Neuron (in vitro differentiated cells): ENCODE measurements at regions not wholly inside any gene's neighbourhood (a gene's known extent, or its start where the extent isn't known, plus 50 kb on each side); places are given as distances from the start of the nearest gene placed in this dataset.

ENCODE experiments used
- H2AFZ ChIP-seq: one replicate; pipeline ENCODE4 v1.6.1; 2013; ENCODE audit warnings: low read depth, mild to moderate bottlenecking, inconsistent platforms, low read length, moderate library complexity
- H3K27me3 ChIP-seq: one replicate; pipeline ENCODE4 v1.6.1; 2013; ENCODE audit warnings: low read length; ENCODE audit not compliant: insufficient read depth
- H3K36me3 ChIP-seq: one replicate; pipeline ENCODE4 v1.6.1; 2013; ENCODE audit warnings: low read length; ENCODE audit not compliant: insufficient read depth
- H3K4me1 ChIP-seq: one replicate; pipeline ENCODE4 v1.6.1; 2013; ENCODE audit warnings: low read length; ENCODE audit not compliant: insufficient read depth
- H3K4me3 ChIP-seq: 2 replicates; pipeline ENCODE4 v1.5.1; 2013; ENCODE audit warnings: mild to moderate bottlenecking, low read length, moderate library complexity
- H3K9me3 ChIP-seq: one replicate; pipeline ENCODE4 v1.6.1; 2013; ENCODE audit warnings: low read length

- no peaks in the 10 kb centered on the region for H3K36me3 ChIP-seq
- H2AFZ ChIP-seq = no peak overlapping the region
- H3K27me3 ChIP-seq = no peaks in the 10 kb centered on the region
- no peaks in the 10 kb centered on the region for H3K4me1 ChIP-seq
- no peak overlapping the region for H3K4me3 ChIP-seq
- no peaks in the 10 kb centered on the region for H3K9me3 ChIP-seq
Measured at GRCh38 chr13:47046706-47047105, 149.9 kb upstream of the HTR2A start.

- no peaks in the 10 kb centered on the region for H3K27me3 ChIP-seq
- no peaks in the 10 kb centered on the region for H3K36me3 ChIP-seq
- no peaks in the 10 kb centered on the region for H3K9me3 ChIP-seq
- H3K4me1 ChIP-seq = no peaks in the 10 kb centered on the region
- H2AFZ ChIP-seq = no peak overlapping the region
- no peak overlapping the region for H3K4me3 ChIP-seq
Measured at GRCh38 chr13:47044842-47045241, 148.0 kb upstream of the HTR2A start.

GRCh38 chr13:47039106-47039505, 142.3 kb upstream of the HTR2A start:
- no peaks in the 10 kb centered on the region for H3K27me3 ChIP-seq
- H3K36me3 ChIP-seq = no peaks in the 10 kb centered on the region
- H3K4me3 ChIP-seq = no peak overlapping the region
- no peaks in the 10 kb centered on the region for H3K4me1 ChIP-seq
- H2AFZ ChIP-seq = no peak overlapping the region
- no peaks in the 10 kb centered on the region for H3K9me3 ChIP-seq

GRCh38 chr13:47038188-47038587, 141.3 kb upstream of the HTR2A start:
- no peak overlapping the region for H3K4me3 ChIP-seq
- no peaks in the 10 kb centered on the region for H3K27me3 ChIP-seq
- H3K9me3 ChIP-seq = no peaks in the 10 kb centered on the region
- H3K4me1 ChIP-seq = no peaks in the 10 kb centered on the region
- H2AFZ ChIP-seq = no peak overlapping the region
- H3K36me3 ChIP-seq = no peaks in the 10 kb centered on the region

GRCh38 chr13:47036294-47037008, 139.6 kb upstream of the HTR2A start:
- H3K9me3 ChIP-seq = no peaks in the 10 kb centered on the region
- H3K36me3 ChIP-seq = no peaks in the 10 kb centered on the region
- H2AFZ ChIP-seq = no peak overlapping the region
- no peaks in the 10 kb centered on the region for H3K27me3 ChIP-seq
- H3K4me3 ChIP-seq = no peak overlapping the region
- no peaks in the 10 kb centered on the region for H3K4me1 ChIP-seq

GRCh38 chr13:47033216-47033615, 136.4 kb upstream of the HTR2A start:
- Histone ChIP-seq H3K4me3 (no peak overlapping the region), H3K4me1 (no peaks in the 10 kb centered on the region)

GRCh38 chr13:47027780-47028437, 131.1 kb upstream of the HTR2A start:
- Histone ChIP-seq H2AFZ (no peak overlapping the region), H3K9me3 (no peaks in the 10 kb centered on the region), H3K4me3 (no peak overlapping the region), H3K36me3 (no peaks in the 10 kb centered on the region), H3K27me3 (no peaks in the 10 kb centered on the region), H3K4me1 (no peaks in the 10 kb centered on the region)

More at GRCh38 chr13:47033216-47033615, 136.4 kb upstream of the HTR2A start:
- H2AFZ ChIP-seq = no peak overlapping the region
- no peaks in the 10 kb centered on the region for H3K9me3 ChIP-seq
- H3K27me3 ChIP-seq = no peaks in the 10 kb centered on the region
- H3K36me3 ChIP-seq = no peaks in the 10 kb centered on the region

GRCh38 chr13:47025791-47026447, 129.1 kb upstream of the HTR2A start:
- Histone ChIP-seq H3K4me1 (no peaks in the 10 kb centered on the region), H3K27me3 (no peaks in the 10 kb centered on the region), H3K4me3 (no peak overlapping the region), H2AFZ (no peak overlapping the region), H3K9me3 (no peaks in the 10 kb centered on the region), H3K36me3 (no peaks in the 10 kb centered on the region)

- Histone ChIP-seq H3K4me3 (no peak overlapping the region), H3K4me1 (no peaks in the 10 kb centered on the region), H2AFZ (no peak overlapping the region), H3K27me3 (no peaks in the 10 kb centered on the region), H3K36me3 (no peaks in the 10 kb centered on the region), H3K9me3 (no peaks in the 10 kb centered on the region)
Measured at GRCh38 chr13:47019977-47020376, 123.1 kb upstream of the HTR2A start.

GRCh38 chr13:47017476-47017875, 120.6 kb upstream of the HTR2A start:
- Histone ChIP-seq H3K4me3 (no peak overlapping the region), H3K27me3 (no peaks in the 10 kb centered on the region), H3K4me1 (no peaks in the 10 kb centered on the region), H3K9me3 (no peaks in the 10 kb centered on the region), H2AFZ (no peak overlapping the region), H3K36me3 (no peaks in the 10 kb centered on the region)

GRCh38 chr13:47008318-47008717, 111.5 kb upstream of the HTR2A start:
- no peak overlapping the region for H2AFZ ChIP-seq
- no peaks in the 10 kb centered on the region for H3K9me3 ChIP-seq
- H3K36me3 ChIP-seq = no peaks in the 10 kb centered on the region
- no peaks in the 10 kb centered on the region for H3K27me3 ChIP-seq
- H3K4me3 ChIP-seq = no peak overlapping the region
- H3K4me1 ChIP-seq = no peaks in the 10 kb centered on the region

GRCh38 chr13:47005756-47006414, 109.0 kb upstream of the HTR2A start:
- no peaks in the 10 kb centered on the region for H3K27me3 ChIP-seq

GRCh38 chr13:47004540-47004939, 107.7 kb upstream of the HTR2A start:
- Histone ChIP-seq H3K4me3 (no peak overlapping the region), H3K9me3 (no peaks in the 10 kb centered on the region), H3K27me3 (no peaks in the 10 kb centered on the region), H2AFZ (no peak overlapping the region), H3K4me1 (no peaks in the 10 kb centered on the region), H3K36me3 (no peaks in the 10 kb centered on the region)

More at GRCh38 chr13:47005756-47006414, 109.0 kb upstream of the HTR2A start:
- Histone ChIP-seq H3K36me3 (no peaks in the 10 kb centered on the region), H2AFZ (no peak overlapping the region), H3K4me3 (no peak overlapping the region), H3K4me1 (no peaks in the 10 kb centered on the region), H3K9me3 (no peaks in the 10 kb centered on the region)
